H4 (cell line): ENCODE measurements at regions not wholly inside any gene's neighbourhood (a gene's known extent, or its start where the extent isn't known, plus 50 kb on each side); places are given as distances from the start of the nearest gene placed in this dataset.
A peak's percentile ranks its signal among the peaks of the same experiment; 100 is the strongest.

Source experiments
- DNase-seq: peaks from one replicate; pipeline ENCODE4 v3.0.0-alpha.2; 2015; ENCODE audit warnings: low spot score

DNA sequence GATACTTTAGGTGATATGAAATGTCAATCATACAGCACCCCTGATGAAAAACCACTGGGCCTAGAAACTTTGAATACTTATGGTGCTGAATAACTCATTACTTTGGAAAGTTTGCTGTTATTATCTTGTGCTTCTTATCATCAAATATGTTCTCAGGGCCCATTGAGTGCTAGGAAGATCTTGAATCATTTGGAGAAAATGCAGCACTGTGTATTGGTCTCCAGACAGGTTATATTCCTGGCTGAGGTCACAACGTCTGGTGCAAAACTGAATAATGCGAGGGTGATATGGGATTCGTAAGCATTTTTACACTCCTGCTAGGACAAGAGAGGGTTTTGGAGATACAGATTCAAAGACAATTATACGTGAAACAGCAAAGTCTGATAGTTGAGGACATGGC lies 249.4 kb upstream of the TNC start:
- DNase-seq: no peak

DNA sequence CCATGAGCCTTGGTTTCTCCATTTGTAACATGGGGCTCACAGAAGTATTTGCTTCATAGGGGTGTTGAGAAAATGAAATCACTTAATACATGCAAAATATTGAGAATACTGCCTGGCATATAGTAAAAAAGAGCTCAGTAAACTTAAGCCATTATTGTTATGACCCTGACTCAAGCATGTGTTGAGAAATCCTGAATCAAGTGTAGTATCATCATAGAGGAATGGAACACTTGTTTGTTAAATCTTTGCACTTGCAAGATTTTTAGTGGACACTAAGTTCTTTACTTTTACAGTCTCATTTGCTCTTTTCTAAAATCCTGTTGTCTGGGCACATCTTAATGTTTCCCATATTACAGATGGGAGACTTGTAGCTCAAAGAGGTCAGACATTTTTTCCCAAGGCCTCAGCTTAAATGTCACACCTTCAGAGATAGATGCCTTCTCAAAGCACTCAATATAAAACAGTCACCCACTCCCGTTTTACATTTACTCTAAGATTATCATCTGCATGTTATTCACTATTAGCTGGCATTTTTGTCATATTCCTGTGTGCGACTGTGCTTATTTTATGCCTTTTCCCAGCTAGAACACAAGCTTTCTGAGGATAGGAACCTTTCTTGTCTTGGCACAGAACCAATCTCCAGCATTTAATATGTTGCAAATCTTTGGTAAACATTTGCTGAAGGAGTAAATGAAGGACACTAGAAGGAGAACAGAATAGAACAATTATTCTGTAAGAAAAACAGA lies 250.0 kb upstream of the TNC start:
- DNase-seq: no peak

DNA sequence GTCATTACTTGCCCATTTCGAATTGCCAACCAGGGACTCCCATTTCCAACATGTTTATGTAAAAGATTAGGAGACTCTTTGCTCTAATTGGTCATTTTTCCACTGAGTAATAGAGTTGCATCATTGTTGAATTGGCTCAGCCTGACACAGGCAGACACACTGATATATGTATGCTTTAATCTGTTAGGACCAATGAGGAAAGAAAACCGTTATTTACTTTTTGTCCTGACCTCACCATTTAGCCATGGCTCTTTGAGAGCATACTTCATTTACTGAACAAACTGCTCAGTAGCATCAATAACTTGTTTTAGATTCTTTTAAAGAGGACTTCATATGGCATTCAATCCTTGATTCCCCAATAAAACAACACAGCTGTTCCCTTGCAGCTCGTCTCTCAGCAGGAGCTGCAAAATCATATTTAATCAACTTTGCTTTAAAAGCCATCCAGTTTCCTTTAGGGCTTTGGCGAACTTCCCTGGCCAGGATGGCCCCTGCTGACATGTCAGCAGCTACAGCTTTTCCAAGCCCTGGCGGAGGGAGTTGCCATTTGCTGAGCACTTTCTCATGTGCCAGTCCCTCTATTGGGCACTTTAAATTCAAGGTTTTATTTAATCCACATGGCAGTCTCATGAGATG lies 251.5 kb upstream of the TNC start:
- DNase-seq: peak; percentile 89

DNA sequence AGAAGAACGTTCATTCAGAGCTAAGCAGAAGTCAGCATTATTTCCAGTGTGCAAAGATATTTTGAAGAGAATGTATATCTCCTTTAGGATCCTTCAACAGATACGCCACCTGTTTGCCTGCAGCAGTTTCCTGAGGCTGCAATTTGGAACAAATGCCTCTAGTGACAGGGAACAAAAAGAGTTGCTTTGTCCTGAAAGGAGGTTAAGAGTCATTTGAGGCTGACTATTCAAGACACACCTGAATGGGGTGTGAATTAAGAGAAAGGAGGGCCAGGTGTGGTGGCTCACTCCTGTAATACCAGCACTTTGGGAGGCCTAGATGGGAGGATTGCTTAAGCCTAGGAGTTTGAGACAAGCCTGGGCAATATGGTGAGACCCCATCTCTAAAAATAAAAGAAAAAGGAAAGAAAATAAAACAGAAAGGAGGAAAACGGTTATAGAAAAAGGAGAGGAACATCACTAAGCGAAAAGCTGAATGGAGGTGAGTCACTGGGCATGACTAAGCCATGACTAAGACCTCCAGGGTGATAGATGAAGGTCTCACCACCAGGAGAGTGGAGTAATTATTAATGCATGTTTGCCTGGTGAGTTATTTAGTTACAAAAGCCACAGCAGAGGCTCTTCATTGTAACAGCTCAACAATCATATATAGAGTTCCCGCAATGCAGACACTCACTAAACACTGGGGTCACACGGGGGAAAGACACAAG lies 255.2 kb upstream of the TNC start:
- DNase-seq: peak; percentile 92

DNA sequence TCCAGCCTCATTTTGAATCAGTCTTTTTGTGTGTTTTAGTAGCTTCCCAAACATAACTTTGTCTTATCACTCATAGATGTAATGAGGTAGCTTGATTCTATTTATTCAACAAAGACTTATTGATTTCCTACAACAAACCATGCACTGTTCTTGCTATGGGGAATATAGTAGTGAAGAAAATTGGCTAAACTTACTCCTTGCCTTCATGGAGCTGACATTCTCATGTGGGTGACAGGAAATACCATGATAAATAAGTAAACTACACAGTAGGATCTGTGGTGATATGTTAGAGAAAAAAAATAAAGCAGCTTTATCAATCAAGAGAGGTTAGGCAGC lies 255.7 kb upstream of the TNC start:
- no peak for DNase-seq

DNA sequence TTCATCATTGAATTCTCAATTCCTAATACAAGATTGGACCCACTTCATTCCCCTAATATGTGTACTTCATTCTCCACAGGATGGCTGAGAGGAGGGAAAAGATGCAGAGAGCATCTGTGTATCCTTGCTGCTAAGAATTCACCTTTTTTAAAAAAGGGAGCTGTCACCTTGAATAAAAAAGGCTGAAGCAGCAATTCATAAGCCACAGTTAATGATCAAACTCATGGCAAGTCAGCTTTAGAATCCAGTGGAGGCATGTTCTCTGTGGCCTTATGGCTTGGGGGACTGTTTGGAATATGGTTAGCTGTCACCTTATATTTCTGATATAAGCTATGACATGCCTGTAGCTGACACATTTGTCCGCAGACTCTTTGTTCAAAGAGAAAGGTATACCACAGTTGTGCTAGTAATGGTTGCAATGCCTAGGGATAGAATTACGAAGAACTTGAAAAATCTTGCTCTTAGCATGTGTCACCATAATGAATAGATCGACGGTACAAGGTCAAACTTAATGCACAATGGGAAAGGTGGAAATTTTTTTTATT lies 256.8 kb upstream of the TNC start:
- no peak for DNase-seq

DNA sequence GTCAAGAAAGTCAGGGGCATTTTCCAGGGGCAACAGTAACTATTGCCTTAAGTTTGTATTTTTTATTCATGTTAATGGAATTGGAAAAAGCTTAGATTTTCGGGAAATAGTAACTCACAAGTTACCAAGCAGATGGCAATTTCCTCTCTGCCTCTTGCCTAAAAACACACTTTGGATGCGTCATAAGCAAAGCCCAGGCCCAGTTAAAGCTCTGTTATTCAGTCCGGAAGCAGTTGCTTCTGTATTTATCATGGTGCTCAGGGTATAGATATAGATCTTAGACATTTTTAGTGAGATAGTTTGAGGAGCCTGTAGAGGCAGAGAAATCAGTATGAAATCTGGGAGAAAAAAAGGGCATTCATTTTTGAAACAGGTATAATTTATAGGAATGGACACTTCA lies 260.3 kb upstream of the TNC start:
- DNase-seq: no peak

DNA sequence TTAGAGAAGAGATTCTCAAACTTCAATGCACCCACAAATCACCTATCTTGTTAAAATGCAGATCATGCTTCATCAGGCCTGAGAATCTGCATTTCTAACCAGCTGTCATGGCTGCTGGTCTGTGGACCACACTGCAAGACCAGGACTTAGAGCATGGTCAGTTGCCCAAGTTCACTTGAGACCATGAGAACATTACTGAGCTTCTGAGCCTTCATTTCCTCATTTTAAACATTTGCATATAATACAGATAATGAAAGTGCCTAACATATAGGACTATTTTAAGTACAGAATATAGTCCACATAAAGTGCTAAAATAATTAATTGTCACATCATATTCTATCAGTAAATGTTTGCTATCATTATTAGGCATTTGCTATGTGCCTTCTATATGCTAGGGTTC lies 260.8 kb upstream of the TNC start:
- DNase-seq: no peak

DNA sequence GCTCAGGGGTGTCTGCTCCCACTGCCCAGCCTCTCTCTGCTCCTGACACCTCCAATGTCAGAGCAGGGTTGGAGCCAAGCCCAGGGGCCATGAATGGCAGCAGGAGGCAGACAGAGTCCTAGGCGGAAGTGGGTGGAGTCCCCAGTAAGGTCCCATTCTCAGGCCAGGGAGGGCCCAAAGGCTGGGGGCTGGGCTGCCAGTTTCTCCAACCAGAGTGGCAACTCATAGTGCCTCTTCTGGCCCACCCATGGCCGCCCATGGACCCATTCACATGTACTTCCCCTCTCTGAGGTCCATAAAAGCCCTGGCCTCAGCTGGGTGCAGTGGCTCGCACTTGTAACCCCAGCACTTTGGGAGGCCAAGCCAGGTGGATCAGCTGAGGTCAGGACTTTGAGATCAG lies 261.8 kb upstream of the TNC start:
- no peak for DNase-seq

DNA sequence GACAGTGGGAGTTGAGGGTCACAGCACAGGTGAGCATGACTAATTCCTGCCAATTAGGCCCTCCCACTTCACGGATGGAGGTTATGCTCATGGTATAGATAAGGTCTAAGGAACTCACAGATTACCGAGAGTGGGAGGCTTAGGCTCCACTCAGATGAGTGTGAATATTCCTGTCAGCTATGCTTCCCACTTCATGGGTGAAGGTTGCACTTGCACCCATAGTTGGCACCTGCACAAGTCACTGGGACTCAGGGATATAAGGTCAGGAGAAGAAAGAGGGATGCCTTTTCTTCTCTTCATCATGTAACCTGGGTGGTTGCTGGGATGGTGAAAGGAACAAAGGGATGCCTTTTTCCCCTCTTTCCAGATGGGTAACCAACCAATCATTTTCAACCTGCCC lies 264.9 kb upstream of the TNC start:
- DNase-seq: no peak

DNA sequence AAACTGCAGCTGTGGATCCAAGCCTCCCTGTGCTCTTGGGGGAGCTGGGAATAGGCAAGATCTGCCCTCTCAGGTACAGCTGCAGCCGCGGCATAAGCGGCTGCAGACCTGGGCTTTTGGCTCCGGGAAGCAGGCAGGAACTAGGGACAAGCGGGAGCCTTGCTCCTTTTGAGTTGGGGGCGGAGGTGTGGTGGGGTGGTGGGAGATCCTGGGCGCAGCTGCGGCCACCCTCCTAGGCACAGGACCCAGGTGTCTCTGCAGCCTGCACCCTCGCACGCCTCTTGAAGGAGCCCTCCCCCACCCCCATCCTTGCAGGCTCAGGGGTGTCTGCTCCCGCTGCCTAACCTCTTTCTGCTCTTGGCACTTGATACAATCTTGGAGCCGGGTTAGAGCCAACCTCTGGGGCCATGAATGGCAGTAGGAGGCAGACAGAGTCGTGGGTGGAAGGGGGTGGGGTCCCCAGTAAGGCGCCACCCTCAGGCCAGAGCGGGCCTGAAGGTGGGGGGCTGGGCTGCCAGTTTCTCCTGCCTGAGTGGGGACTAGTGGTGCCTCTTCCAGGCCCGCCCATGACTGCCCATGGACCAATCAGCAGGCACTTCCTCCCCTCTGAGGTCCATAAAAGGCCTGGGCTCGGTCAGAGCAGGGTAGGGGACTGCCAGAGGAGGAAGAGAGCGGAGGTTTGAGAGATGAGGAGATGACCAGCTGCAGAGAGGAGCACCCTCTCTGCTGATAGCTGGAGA lies 267.6 kb upstream of the TNC start:
- DNase-seq: no peak

DNA sequence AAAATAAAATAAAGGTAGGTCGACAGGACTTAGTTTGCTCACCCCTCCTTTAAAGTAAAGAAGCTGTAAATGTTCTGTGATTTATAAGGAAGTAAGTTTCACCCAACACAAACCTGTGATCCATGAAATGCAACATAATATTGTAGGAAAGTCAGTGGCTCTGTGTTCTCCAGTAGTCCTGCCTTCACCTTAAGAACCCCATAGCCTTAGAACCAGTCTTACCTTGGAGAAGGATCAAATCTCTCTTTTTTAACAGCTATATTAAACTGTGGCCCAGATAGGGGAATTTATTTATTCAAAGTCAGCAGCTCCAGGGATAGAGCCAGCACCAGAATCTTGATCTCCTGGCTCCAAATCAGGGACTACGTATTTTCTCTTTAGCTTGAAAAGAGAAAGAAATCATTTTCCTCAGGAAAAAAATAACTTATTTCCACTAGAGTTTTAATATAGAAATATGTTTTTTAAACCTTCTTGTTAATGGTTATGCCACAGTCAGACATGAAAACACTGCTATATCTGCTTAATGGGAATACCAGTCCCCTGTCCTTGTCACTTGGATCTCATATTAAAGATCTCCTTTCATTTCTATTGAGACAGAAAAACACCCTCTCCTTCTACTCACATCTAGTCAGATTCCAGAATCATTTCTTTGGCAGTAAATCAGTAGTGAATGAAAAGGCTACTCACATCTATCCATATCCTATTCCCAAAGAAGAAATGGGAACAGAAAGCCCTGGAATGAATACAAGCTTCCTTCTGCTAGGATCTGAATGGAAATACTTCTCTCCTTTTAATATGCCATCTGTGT lies 269.2 kb upstream of the TNC start:
- DNase-seq: no peak

DNA sequence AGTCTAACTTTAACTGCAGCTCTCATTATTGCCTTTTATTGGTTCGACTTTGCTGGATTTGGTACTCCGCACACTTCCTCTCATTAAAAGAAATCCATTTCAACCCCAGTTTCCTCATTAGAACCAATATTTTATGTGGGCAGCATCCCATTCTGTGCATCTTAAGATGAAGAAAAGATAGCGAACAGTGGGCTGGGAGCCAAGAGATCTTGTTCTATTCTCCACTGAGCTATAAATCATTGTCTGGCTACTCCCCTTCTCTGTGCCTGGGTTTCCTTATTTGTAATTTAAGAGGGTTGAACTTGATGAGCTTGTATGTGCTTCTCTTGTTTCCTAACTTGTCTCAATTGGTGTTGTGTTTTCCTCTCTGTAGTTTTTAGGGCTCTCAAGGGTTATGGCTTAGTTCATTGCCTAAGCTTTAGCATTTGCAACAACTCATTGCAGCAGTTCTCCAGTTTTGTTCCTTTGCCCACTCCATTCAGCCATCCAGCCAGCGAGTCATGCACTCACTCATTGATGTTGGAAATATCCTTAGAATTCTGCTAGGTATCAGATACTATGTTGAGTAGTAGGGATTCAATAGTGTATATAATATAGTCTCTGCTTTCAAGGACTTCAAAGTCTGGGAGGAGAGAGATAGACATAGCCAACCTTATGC lies 273.3 kb upstream of the TNC start:
- DNase-seq: no peak

DNA sequence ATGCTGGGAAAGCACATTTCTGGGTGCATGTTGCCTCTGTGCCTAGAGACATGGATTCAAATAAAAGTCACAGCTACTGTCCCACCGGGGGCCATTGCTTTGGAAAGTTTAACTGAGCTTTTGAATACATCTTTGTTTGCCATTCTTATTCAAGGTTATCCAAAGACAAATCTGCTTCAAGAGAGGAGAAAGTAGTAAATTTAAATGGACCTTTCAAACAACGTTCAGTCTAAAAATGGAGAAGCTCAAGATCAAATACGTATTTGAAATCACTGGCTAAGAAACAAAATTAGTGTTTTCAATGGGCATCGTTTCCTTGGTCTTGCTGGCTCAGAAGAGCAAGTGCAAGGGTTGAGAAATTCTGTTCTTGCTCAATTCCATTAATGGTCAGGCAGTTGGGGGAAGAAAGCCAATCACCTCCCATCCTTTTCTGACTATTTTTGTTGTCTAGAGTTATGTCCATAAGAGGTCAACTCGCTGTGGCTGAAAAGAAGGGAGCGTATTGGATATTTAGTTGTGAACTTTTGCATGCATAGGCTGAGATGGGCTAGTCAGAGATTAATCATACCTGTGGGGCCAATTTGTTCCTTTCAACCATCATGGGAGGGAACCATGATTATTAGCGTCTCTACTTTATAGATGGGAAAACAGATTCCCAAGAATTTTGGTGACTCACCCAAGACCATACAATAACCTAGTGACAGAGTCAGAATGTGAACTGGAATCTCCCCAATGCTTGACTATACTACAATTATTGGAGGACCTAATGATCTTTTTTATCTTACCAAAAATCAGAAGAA lies 276.2 kb upstream of the TNC start:
- DNase-seq: no peak

DNA sequence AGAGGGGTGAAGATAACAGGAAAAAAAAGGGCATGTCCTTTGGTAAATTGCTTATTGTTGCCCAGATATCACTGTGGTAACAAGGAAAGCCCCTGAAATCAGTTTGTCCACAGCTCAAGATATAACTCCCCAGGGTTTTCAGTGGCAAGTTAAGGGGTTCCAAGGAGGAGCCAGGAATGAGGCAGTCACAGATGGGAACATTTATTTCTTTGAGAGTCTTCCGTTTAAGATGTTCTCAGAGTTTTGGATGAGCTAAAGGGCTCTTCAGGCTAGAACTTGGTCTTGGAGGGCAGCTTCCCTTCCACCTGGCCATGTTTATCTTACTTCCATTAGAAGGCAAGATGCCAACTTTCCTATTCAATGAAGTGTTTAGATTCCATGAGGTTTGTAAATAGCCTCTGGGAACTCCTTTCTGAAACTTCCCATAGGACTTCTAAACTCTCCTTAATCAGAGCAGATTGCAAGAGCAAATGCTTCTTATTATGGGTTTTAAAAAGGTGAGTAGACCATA lies 277.6 kb upstream of the TNC start:
- DNase-seq: peak; percentile 74

DNA sequence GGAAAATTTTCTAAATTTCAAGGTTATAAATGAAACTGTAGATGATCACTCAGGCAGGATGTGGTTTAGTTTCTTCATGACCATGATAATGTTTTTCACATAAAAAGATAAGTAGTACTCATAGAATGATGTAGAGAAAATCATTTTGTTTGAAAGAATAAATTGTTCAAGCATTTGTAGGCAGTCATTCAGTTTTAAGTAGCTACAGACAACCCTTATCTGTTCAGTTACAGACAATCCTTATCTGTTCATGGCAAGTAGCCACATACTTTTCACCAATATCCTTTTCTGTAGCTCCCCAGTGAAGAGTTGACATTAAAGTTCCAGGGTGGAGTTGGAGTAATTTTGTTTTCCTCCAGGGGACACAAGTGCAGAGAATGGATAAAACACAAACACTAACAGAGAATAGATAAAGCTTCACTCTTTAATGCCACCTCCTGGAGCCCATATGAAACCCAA lies 278.1 kb upstream of the TNC start:
- DNase-seq: no peak

DNA sequence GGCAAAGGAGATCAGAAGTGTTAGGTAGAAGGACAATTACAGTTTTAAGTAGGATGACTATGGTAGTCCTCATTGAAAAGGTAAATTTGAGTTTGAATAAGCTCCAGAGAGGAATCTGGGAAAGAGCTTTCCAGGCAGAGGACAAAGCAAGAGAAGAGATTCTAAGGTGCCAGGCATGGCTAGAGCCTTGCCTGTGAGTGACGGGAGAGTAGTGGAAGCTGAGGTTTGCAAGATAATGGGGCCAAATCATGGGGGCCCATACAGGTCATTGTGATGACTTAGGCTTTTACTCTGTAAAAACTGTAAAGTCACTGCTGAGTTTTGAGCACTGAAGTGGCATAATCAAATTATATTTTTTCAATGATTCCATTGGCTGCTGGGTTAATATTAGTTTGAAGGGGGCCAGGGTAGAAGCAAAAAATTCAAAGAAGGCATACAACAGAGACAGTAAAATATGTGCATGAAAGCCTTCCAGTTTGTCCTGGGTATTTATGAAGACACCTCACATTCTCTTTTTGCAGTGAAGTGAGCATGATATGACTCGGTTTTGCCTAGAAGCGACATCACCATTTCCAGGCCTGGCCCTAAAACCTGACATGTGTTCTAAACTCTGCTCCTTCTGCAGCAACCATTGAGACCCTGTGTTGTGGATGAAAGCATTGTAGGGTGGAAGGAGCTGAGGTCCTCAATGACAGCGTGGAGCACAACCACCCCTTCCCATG lies 279.8 kb upstream of the TNC start:
- DNase-seq: no peak

DNA sequence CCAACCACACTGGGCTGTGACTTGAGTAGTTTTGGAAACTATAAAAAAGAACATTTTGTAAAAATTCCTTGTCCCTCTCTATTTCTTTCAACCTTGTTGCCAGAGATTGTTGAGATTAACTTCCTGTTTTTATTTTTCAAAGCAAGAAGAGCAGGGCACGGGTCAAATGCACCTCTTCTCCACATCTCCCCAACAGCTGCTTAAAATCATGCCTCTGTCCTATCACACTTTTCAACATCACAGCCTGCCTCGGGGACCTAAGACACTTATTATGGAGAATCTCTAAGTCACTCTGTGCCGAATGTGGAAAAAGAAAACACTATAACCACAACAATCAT lies 280.3 kb upstream of the TNC start:
- DNase-seq: no peak

DNA sequence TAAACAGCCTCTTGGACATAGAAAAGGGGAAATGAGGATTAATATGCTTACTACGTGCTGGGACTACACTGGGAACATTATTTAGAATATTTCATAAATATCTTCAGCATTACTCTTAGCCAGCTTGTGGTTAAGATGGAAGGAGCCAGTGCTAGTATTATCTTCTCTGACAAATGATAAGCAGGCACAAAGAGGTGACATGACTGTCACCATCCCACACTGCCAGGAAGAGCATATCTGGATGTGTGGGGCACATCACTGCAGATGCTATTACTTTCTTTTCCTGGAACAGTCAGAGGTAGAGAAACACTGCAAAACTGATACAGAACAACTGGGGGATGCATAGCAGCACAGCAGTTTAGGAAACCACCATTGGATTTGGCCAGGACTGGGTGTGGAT lies 281.0 kb upstream of the TNC start:
- no peak for DNase-seq
